ENCODE measurements at regions not wholly inside any gene's neighbourhood (a gene's known extent, or its start where the extent isn't known, plus 50 kb on each side); places are given as distances from the start of the nearest gene placed in this dataset.
A peak's percentile ranks its signal among the peaks of the same experiment; 100 is the strongest.

DNA sequence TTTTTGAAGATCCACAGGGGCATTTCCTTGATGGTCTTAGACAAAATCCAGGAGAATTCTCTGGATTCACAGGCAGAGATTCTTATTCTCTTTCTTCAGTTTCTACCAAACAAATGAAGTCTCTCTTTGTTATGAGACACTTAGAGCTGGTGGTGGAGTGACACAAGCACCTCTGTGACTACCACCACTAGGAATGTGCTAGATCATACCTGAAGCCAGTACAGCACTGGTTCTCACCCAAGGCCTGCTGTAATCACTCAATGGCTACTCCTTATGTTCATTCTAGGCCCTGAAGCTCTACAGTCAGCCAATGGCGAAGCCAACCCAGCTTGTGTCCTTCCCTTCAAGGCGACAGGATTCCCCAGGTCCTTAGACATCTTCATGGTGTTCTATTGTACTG, 482.3 kb downstream of the TRAM1L1 start:
- no peaks in the 10 kb centered on the region for H3K4me1 ChIP-seq
- no peaks in the 10 kb centered on the region for H3K36me3 ChIP-seq (replicated peaks)
- DNase-seq (ENCODE audit: low spot score in 2 of 2) = no peak
- H3K27me3 ChIP-seq (ENCODE audit: low read depth) = no peaks in the 10 kb centered on the region
- no peaks in the 10 kb centered on the region for H3K9me3 ChIP-seq
- in situ Hi-C loops (cut with MboI; ENCODE audit: low sequenced_read_pairs) = no loop called here
- H3K4me3 ChIP-seq = no peak overlapping the region

DNA sequence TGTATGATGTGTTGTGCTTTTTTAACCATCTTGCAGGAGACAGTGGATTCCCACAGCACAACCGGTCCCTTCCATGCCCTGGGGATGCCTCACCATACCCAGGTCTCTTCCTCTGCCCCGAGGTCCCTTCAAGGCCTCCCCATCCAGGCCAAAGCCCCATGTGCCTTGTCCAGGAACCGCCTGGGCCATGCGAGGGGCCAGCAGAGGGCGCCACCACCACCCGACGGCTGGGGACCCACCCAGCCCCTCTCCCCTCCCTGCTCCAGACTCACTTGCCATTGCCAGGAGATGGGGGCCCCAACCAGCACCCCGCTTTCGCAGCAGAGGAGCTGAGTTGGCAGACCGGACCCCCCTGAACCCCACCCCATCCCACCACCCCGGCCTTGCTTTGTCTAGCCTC, 485.5 kb downstream of the TRAM1L1 start:
- Histone ChIP-seq H3K9me3 (no peaks in the 10 kb centered on the region), H3K27me3 (ENCODE audit: low read depth) (no peaks in the 10 kb centered on the region), H3K36me3 (replicated peaks) (no peaks in the 10 kb centered on the region), H3K4me1 (no peaks in the 10 kb centered on the region), H3K4me3 (no peak overlapping the region)
- in situ Hi-C loops (cut with MboI; ENCODE audit: low sequenced_read_pairs) = no loop called here
- peak in 1 of 2 experiments; percentile 47 for DNase-seq (ENCODE audit: low spot score in 2 of 2)

DNA sequence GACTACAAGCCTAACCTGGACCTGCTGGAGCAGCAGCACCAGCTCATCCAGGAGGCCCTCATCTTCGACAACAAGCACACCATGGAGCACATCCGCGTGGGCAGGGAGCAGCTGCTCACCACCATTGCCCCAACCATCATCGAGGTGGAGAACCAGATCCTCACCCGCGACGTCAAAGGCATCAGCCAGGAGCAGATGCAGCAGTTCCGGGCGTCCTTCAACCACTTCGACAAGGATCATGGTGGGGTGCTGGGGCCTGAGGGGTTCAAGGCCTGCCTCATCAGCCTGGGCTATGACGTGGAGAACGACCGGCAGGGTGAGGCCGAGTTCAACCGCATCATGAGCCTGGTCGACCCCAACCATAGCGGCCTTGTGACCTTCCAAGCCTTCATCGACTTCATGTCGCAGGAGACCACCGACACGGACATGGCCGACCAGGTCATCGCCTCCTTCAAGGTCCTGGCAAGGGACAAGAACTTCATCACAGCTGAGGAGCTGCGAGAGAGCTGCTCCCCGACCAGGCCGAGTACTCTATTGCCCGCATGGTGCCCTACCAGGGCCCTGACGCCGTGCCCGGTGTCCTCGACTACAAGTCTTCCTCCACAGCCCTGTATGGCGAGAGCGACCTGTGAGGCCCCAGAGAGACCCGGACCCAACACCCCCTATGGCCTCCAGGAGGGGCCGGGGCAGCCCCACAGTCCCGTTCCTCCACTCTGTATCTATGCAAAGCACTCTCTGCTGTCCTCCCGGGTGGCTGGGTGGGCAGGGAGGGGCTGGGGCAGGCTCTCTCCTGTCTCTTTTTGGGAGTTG, 486.2 kb downstream of the TRAM1L1 start:
- H3K36me3 ChIP-seq (replicated peaks) = no peaks in the 10 kb centered on the region
- in situ Hi-C loops (cut with MboI; ENCODE audit: low sequenced_read_pairs) = no loop called here
- H3K4me1 ChIP-seq = no peaks in the 10 kb centered on the region
- H3K9me3 ChIP-seq = no peaks in the 10 kb centered on the region
- no peak overlapping the region for H3K4me3 ChIP-seq
- DNase-seq (ENCODE audit: low spot score in 2 of 2) = no peak
- no peaks in the 10 kb centered on the region for H3K27me3 ChIP-seq (ENCODE audit: low read depth)

DNA sequence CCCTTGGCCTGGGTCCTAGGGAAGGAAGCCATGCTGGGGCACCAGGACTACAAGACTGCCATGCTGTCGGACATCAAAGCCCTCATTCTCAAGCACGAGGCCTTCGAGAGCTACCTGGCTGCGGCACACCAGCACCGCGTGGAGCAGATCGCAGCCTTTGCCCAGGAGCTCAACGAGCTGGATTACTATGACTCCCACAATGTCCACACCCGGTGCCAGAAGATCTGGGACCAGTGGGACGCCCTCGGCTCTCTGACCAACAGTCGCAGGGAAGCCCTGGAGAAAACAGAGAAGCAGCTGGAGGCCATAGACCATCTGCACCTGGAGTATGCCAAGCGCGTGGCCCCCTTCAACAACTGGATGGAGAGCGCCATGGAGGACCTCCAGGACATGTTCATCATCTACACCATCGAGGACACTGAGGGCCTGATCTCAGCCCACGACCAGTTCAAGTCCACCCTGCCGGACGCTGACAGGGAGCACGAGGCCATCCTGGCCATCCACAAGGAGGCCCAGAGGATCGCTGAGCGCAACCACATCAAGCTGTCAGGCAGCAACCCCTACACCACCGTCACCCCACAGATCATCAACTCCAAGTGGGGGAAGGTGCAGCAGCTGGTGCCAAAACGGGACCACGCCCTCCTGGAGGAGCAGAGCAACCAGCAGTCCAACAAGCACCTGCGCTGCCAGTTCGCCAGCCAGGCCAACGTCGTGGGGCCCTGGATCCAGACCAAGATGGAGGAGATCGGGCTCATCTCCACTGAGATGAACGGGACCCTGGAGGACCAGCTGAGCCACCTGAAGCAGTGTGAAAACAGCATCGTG, 487.0 kb downstream of the TRAM1L1 start:
- Histone ChIP-seq H3K4me1 (no peaks in the 10 kb centered on the region), H3K27me3 (ENCODE audit: low read depth) (no peaks in the 10 kb centered on the region), H3K4me3 (no peak overlapping the region), H3K9me3 (no peaks in the 10 kb centered on the region), H3K36me3 (replicated peaks) (no peaks in the 10 kb centered on the region)
- in situ Hi-C loops (cut with MboI; ENCODE audit: low sequenced_read_pairs) = no loop called here
- no peak for DNase-seq (ENCODE audit: low spot score in 2 of 2)

DNA sequence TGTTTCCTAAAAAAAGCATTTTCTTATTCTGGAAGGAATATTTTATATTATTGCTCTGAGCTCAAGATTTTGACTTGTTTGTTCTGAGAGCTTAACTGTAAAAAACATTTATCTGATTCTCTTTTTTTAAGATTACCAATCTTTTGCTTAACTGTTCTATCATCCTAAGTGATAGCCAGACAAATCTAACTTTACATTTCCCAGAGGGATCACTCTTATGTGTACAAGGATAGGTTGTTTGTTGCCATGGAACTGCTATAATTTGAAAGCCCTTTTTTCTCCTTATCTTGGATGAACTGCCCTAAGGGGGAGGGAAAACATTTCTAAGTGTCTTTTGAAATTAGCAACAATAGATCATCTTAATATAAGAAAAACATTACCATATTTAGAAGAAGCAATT, 494.7 kb downstream of the TRAM1L1 start:
- Histone ChIP-seq H3K27me3 (ENCODE audit: low read depth) (no peaks in the 10 kb centered on the region), H3K4me1 (peaks cover 28% of the 10 kb centered on the region), H3K36me3 (replicated peaks) (no peaks in the 10 kb centered on the region), H3K9me3 (no peaks in the 10 kb centered on the region), H3K4me3 (no peak overlapping the region)
- DNase-seq (ENCODE audit: low spot score in 2 of 2) = peak in 1 of 2 experiments; percentile 17
- in situ Hi-C loops (cut with MboI; ENCODE audit: low sequenced_read_pairs) = no loop called here

DNA sequence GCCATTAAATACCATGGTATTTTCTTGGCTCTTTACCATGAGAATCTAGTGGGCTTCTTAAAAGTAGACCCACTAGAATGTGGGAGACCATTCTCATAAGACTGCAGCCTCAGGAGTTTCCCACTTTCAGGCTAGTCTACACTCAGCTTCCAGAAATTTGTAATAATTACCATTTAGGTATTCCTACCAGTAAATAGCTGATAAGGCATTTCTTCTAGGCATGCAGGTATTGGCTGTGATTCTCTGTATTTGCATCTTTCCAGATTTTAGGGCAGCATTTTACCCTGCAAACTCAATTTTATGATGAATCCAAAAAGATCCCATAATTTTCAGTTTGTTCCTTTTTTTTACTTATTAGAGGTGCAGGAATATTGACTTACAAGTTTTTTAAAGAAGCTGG, 496.6 kb downstream of the TRAM1L1 start:
- in situ Hi-C loops (cut with MboI; ENCODE audit: low sequenced_read_pairs) = no loop called here
- no peak for DNase-seq (ENCODE audit: low spot score in 2 of 2)
- Histone ChIP-seq H3K36me3 (replicated peaks) (no peaks in the 10 kb centered on the region), H3K4me3 (no peak overlapping the region), H3K4me1 (peaks cover 28% of the 10 kb centered on the region), H3K9me3 (no peaks in the 10 kb centered on the region), H3K27me3 (ENCODE audit: low read depth) (no peaks in the 10 kb centered on the region)

DNA sequence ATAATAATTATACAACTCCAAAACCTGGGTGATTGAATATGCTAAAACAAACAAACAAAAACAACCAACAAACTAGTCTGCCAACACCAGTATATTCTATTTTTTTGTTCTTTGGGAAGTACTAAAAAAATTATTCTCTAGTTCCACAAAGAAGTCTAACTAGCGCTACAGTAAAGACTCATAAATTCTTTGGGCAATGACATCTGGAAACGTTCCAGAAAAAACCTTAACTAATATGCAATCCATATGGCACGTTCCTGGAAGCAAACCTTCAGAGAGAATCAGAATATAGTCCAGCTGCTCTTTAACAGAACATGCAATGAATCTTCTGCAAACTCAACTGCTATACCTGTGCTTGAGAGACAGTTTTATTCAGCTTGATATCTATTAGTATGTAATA, 500.1 kb downstream of the TRAM1L1 start:
- in situ Hi-C loops (cut with MboI; ENCODE audit: low sequenced_read_pairs) = no loop called here

DNA sequence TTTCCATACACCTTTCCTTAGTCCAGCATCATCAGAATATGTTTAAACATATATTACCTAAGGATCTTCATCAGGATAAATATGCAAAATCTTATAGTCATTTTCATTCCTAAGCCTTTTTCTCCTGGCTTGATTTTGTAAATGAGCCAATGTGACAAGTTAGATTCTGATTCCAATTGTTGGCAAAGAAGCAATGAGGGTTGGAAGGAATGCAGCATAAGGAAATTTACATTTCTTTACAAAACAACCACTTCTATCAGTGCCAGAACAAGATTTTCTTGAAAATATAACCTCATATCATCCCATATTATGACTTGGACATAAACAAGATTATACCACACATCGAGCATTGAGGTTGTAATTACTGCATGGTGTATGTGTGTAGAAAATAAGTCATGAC, 508.1 kb downstream of the TRAM1L1 start:
- no peaks in the 10 kb centered on the region for H3K4me1 ChIP-seq
- no peaks in the 10 kb centered on the region for H3K27me3 ChIP-seq (ENCODE audit: low read depth)
- no peak for DNase-seq (ENCODE audit: low spot score in 2 of 2)
- no peaks in the 10 kb centered on the region for H3K36me3 ChIP-seq (replicated peaks)
- in situ Hi-C loops (cut with MboI; ENCODE audit: low sequenced_read_pairs) = no loop called here
- H3K4me3 ChIP-seq = no peak overlapping the region
- H3K9me3 ChIP-seq = no peaks in the 10 kb centered on the region

More for the DNA sequence above, 500.1 kb downstream of the TRAM1L1 start:
- Histone ChIP-seq H3K4me3 (no peak overlapping the region), H3K27me3 (ENCODE audit: low read depth) (no peaks in the 10 kb centered on the region), H3K9me3 (no peaks in the 10 kb centered on the region), H3K36me3 (replicated peaks) (no peaks in the 10 kb centered on the region), H3K4me1 (peaks cover 6% of the 10 kb centered on the region)
- no peak for DNase-seq (ENCODE audit: low spot score in 2 of 2)

DNA sequence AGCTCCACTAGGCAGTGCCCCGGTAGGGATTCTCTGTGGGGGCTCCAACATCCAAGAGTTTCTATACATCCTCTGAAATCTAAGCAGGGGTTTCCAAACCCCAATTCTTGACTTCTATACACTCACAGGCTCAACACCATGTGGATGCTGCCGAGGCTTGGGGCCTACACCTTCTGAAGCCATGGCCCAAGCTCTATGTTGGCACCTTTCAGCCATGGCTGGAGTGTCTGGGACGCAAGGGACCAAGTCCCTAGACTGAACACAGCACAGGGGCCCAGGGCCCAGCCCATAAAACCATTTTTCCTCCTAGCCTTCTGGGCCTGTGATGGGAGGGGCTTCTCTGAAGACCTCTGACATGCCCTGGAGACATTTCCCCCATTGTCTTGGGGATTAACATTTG, 511.8 kb downstream of the TRAM1L1 start:
- H3K4me1 ChIP-seq = no peaks in the 10 kb centered on the region
- in situ Hi-C loops (cut with MboI; ENCODE audit: low sequenced_read_pairs) = no loop called here
- no peak for DNase-seq (ENCODE audit: low spot score in 2 of 2)
- no peak overlapping the region for H3K4me3 ChIP-seq
- no peaks in the 10 kb centered on the region for H3K27me3 ChIP-seq (ENCODE audit: low read depth)
- no peaks in the 10 kb centered on the region for H3K9me3 ChIP-seq
- no peaks in the 10 kb centered on the region for H3K36me3 ChIP-seq (replicated peaks)

DNA sequence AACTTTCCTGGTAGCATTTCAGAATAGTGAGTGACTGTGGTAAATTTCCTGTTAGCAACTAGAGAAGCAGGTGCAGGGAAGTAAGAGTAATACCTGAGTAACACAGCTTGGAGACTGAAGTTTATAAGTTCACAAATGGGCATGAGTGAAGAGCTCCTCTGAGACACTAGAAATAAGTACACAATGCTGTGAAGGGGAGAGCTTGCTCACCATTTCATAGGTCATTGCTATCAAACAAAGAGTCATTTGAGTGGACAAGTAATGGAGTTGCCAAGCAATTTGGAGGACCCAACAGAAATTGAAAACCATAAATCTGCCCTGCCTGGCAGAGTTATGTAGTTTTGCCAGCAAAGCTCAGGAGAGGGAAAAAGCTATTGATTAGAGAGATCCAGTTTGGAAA, 523.6 kb downstream of the TRAM1L1 start:
- Histone ChIP-seq H3K4me1 (no peaks in the 10 kb centered on the region), H3K4me3 (no peak overlapping the region), H3K9me3 (no peaks in the 10 kb centered on the region), H3K36me3 (replicated peaks) (no peaks in the 10 kb centered on the region), H3K27me3 (ENCODE audit: low read depth) (no peaks in the 10 kb centered on the region)
- no peak for DNase-seq (ENCODE audit: low spot score in 2 of 2)
- in situ Hi-C loops (cut with MboI; ENCODE audit: low sequenced_read_pairs) = no loop called here

DNA sequence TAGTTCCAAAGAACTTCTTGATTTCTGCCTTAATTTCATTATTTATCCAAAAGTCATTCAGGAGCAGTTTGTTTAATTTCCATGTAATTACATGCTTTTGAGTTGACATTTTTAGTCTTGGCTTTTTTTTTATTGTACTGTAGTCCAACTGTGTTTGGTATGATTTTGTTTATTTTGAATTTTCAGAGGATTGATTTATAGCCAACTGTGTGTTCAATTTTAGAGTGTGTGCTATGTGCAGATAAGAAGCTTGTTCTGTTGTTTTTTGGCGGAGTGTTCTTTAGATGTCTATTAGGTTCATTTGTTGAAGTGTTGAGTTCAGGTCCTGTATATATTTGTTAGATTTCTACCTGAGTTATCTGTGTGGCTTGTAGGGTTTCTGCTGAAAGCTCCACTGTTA, 533.6 kb downstream of the TRAM1L1 start:
- no peaks in the 10 kb centered on the region for H3K36me3 ChIP-seq (replicated peaks)
- DNase-seq (ENCODE audit: low spot score in 2 of 2) = no peak
- H3K9me3 ChIP-seq = no peaks in the 10 kb centered on the region
- H3K4me3 ChIP-seq = no peak overlapping the region
- no peaks in the 10 kb centered on the region for H3K27me3 ChIP-seq (ENCODE audit: low read depth)
- peaks cover 8% of the 10 kb centered on the region; the same call in 1 of the 2 replicates for H3K4me1 ChIP-seq
- in situ Hi-C loops (cut with MboI; ENCODE audit: low sequenced_read_pairs) = no loop called here

DNA sequence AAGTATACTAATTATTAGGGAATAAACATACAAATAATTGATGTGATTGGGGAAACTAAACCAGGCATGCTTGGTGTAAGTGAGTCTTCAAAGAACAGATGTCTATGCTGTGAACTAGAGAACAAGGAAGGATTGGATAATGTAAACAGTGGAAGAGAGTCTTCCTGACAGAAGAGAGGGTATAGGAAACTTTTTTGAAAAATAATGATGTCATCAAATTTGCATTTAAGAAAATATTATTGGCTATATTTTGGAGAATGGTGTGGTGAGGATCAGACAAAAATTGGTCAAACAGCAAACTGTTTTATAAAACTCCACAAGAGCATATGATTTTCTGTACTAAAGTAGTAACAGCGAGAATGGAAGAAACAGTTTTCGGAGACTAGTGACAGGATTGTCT, 537.7 kb downstream of the TRAM1L1 start:
- in situ Hi-C loops (cut with MboI; ENCODE audit: low sequenced_read_pairs) = no loop called here
- Histone ChIP-seq H3K4me3 (no peak overlapping the region), H3K36me3 (replicated peaks) (no peaks in the 10 kb centered on the region), H3K4me1 (peaks cover 8% of the 10 kb centered on the region; the same call in 1 of the 2 replicates), H3K9me3 (no peaks in the 10 kb centered on the region), H3K27me3 (ENCODE audit: low read depth) (no peaks in the 10 kb centered on the region)
- no peak for DNase-seq (ENCODE audit: low spot score in 2 of 2)

DNA sequence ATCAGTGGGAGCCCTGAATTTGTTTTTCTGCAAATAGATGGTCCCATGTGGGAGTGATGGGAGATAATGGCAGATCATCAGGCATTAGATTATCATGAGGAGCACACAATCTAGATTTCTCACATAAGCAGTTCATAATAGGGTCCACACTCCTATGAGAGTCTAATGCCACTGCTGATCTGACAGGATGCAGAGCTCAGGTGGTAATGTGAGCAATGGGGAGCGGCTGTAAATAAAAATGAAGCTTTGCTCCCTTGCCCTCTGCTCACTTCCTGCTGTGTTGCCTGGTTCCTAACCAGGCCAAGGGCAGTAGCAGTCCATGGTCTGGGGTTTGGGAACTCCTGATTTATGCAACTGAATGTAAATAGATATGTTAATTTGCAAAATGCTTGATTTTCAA, 538.6 kb downstream of the TRAM1L1 start:
- Histone ChIP-seq H3K4me1 (peaks cover 8% of the 10 kb centered on the region; the same call in 1 of the 2 replicates), H3K36me3 (replicated peaks) (no peaks in the 10 kb centered on the region), H3K27me3 (ENCODE audit: low read depth) (no peaks in the 10 kb centered on the region), H3K9me3 (no peaks in the 10 kb centered on the region), H3K4me3 (no peak overlapping the region)
- DNase-seq (ENCODE audit: low spot score in 2 of 2) = no peak
- in situ Hi-C loops (cut with MboI; ENCODE audit: low sequenced_read_pairs) = no loop called here

DNA sequence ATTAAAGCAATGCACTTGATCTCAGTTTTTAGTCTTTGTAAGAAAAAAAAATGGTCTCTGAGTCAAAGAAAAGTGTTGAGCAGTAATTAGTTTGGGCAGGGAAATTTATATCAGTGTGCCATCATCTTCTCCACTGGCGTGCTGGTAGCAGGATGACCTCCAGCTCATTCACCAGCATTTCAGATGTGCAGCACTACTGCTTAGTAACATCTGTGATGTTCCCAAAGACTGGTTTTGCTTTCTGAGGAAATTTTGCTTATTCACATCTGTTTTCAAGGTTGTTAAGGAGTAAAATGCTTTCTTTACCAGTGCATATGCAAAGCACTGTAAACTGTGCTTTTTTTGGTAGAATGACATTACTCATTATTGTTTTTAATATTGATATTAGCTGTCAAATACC, 540.4 kb downstream of the TRAM1L1 start:
- no peaks in the 10 kb centered on the region for H3K9me3 ChIP-seq
- in situ Hi-C loops (cut with MboI; ENCODE audit: low sequenced_read_pairs) = no loop called here
- no peak overlapping the region for H3K4me3 ChIP-seq
- DNase-seq (ENCODE audit: low spot score in 2 of 2) = no peak
- H3K4me1 ChIP-seq = peaks cover 8% of the 10 kb centered on the region; the same call in 1 of the 2 replicates
- no peaks in the 10 kb centered on the region for H3K36me3 ChIP-seq (replicated peaks)
- no peaks in the 10 kb centered on the region for H3K27me3 ChIP-seq (ENCODE audit: low read depth)
